A673 (cell line): ENCODE measurements at regions not wholly inside any gene's neighbourhood (a gene's known extent, or its start where the extent isn't known, plus 50 kb on each side); places are given as distances from the start of the nearest gene placed in this dataset.

Experiments used
- BruUV-seq: library from RNA; stranded (reverse); fragments of 400-500 nt; replicated peaks from 2 replicates; lab custom pipeline; 2021; lab: Mats Ljungman, UMichigan
- CTCF ChIA-PET: fragments of 300-600 bp; sonication (Branson Sonifier 250); formaldehyde crosslinking; loops from one replicate; lab custom pipeline; 2022; ENCODE audit warnings: antibody characterized with exemption; lab: Charles Lee
- POLR2A ChIA-PET: fragments of 300-600 bp; sonication (Branson Sonifier 250); formaldehyde crosslinking; loops from one replicate; lab custom pipeline; 2022; ENCODE audit warnings: antibody characterized with exemption; ENCODE audit not compliant: low non-redundant PET; lab: Charles Lee
- DNase-seq: peaks from one replicate; pipeline ENCODE4 v3.0.0-alpha.2; 2015; ENCODE audit warnings: low spot score
- H3K27ac ChIP-seq: fragments of 200-600 bp; sonication (generic); 2 replicates; pipeline ENCODE4 v1.5.1; 2016; ENCODE audit warnings: mixed run types, low read depth, mild to moderate bottlenecking, mixed read lengths, antibody characterized with exemption, low read length; ENCODE audit not compliant: poor library complexity, severe bottlenecking
- H3K27me3 ChIP-seq: fragments of 200-600 bp; sonication (generic); replicated peaks from 2 replicates; pipeline ENCODE4 v1.6.1; 2017; ENCODE audit warnings: mixed run types, low read depth, mild to moderate bottlenecking, mixed read lengths, antibody characterized with exemption, low read length; ENCODE audit not compliant: insufficient read depth, poor library complexity
- H3K36me3 ChIP-seq: fragments of 200-600 bp; sonication (generic); 2 replicates; pipeline ENCODE4 v1.6.1; 2016; ENCODE audit warnings: mixed run types, mild to moderate bottlenecking, mixed read lengths, antibody characterized with exemption, low read length; ENCODE audit not compliant: insufficient read depth, poor library complexity, severe bottlenecking
- H3K4me1 ChIP-seq: fragments of 200-600 bp; sonication (generic); 2 replicates; pipeline ENCODE4 v1.6.1; 2017; ENCODE audit warnings: mixed run types, mild to moderate bottlenecking, mixed read lengths, antibody characterized with exemption, low read length; ENCODE audit not compliant: insufficient read depth, poor library complexity, severe bottlenecking
- H3K4me3 ChIP-seq: fragments of 200-600 bp; sonication (generic); 2 replicates; pipeline ENCODE4 v1.5.1; 2016; ENCODE audit warnings: low read depth, mixed run types, mild to moderate bottlenecking, mixed read lengths, low read length; ENCODE audit not compliant: poor library complexity, severe bottlenecking
- H3K9me3 ChIP-seq: fragments of 200-600 bp; sonication (generic); 2 replicates; pipeline ENCODE4 v1.6.1; 2016; ENCODE audit warnings: mixed run types, low read depth, mild to moderate bottlenecking, mixed read lengths, antibody characterized with exemption, low read length; ENCODE audit not compliant: poor library complexity, severe bottlenecking
- EZH2 ChIP-seq: fragments of 200-600 bp; sonication (generic); IDR thresholded peaks from 2 replicates; pipeline ENCODE4 v1.6.1; 2017; ENCODE audit warnings: borderline replicate concordance, low read depth, mild to moderate bottlenecking, mixed read lengths, antibody characterized with exemption, low read length; ENCODE audit not compliant: poor library complexity, severe bottlenecking
- intact Hi-C: fragments of 100-400 bp; cut with micrococcal nuclease; formaldehyde crosslinking; loops from one replicate; pipeline ENCODE4 v1.10.0; 2022; ENCODE audit not compliant: unreplicated experiment
- TF ChIP-seq, protein P1 (sequence below): fragments of 300-800, 200-600 bp; sonication (generic); conservative IDR thresholded peaks from 2 replicates; pipeline ENCODE4 v1.5.1; 2017; ENCODE audit warnings: low read depth, mild to moderate bottlenecking, antibody characterized with exemption, low read length, moderate library complexity, mixed read lengths

DNA sequence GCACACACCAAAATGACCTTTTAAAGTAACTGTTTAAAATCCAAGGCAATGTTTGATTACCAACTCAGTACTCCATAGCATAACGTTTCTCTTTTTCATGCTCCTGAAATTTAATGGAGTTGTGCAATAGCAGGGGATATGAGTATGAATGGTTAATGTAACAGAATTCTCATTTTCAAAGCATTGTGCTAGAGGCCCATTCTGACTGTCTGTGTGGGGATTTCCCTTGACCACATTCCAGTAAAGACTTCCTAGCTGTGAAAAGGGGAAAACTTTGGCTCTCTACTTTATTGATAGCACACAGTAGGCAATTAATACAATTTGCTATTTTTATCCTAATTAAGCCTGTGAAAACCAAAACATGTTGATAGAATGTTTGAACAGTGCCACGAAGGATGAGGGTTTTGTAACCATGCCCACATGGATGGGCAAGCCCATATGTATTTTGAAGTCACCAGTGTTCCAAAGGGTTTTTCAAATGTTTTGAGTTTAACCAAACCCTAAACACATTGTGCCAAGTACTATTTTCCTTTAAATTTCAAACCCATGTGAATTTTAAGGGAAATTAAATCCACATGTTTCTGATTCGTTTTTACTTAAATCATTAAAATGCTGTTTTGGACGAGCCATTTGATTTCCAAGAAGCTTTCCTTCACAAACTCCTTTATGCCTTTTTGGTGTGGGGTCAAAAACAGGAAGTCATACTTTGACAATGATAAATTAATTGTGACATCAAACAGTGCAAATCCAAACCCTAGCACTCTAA is 261.2 kb downstream of the SHOX2 start:
- POLR2A ChIA-PET: no interaction called here
- H3K9me3 ChIP-seq: no peaks in the 10 kb centered on the region
- no peak overlapping the region for H3K4me3 ChIP-seq
- DNase-seq: no peak
- intact Hi-C loops: no loop called here
- H3K27me3 ChIP-seq: no peaks in the 10 kb centered on the region
- CTCF ChIA-PET: no interaction called here
- TF ChIP-seq EZH2: no peak
- TF ChIP-seq, protein P1, sequence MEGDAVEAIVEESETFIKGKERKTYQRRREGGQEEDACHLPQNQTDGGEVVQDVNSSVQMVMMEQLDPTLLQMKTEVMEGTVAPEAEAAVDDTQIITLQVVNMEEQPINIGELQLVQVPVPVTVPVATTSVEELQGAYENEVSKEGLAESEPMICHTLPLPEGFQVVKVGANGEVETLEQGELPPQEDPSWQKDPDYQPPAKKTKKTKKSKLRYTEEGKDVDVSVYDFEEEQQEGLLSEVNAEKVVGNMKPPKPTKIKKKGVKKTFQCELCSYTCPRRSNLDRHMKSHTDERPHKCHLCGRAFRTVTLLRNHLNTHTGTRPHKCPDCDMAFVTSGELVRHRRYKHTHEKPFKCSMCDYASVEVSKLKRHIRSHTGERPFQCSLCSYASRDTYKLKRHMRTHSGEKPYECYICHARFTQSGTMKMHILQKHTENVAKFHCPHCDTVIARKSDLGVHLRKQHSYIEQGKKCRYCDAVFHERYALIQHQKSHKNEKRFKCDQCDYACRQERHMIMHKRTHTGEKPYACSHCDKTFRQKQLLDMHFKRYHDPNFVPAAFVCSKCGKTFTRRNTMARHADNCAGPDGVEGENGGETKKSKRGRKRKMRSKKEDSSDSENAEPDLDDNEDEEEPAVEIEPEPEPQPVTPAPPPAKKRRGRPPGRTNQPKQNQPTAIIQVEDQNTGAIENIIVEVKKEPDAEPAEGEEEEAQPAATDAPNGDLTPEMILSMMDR: no peak
- H3K27ac ChIP-seq: no peak overlapping the region
- H3K4me1 ChIP-seq: peaks cover 4% of the 10 kb centered on the region
- no TSS peak for BruUV-seq
- H3K36me3 ChIP-seq: no peaks in the 10 kb centered on the region

DNA sequence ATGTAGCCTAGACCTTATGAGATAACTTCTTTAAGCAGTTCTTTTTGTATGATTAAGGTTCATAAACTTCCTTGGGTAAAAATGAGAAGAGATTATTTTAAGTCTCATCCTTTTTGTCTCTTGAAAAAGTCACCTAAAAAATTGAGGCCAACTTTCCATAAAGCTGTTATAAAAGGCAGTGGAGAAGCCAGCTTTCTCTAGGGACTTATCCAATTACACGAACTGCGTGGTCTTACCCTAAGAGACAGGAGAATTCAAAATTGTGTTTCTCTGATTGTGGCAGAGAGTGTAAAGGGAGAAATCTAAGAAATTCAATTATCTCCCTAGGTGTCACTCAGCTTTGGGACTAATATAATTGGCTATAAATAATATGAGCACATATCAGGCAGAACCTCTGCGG is 262.0 kb downstream of the SHOX2 start:
- Histone ChIP-seq H3K9me3 (no peaks in the 10 kb centered on the region), H3K4me1 (peaks cover 4% of the 10 kb centered on the region), H3K27ac (no peak overlapping the region), H3K36me3 (no peaks in the 10 kb centered on the region), H3K4me3 (no peak overlapping the region), H3K27me3 (no peaks in the 10 kb centered on the region)
- no TSS peak for BruUV-seq
- TF ChIP-seq EZH2: no peak
- TF ChIP-seq, protein P1: no peak
- intact Hi-C loops: no loop called here
- DNase-seq: no peak
- POLR2A ChIA-PET: no interaction called here
- CTCF ChIA-PET: no interaction called here

DNA sequence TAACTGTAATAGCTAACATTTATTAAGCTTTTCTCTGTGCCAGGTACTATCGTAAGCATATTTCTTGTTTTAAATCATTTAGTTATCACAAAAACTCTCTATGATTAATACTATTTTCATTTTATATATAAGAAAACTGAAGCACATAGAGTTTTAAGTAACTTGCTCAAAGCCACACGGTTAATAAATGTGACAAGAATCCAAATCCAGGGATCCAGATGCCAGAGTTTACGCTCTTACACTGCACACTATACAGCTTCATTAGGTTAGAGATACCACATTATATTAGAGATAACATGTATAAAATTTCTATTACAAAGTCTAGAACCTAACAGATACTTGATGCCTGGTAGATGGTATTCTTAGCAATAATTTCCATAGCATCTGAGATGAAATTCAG is 265.2 kb downstream of the SHOX2 start:
- Histone ChIP-seq H3K27me3 (no peaks in the 10 kb centered on the region), H3K4me1 (peaks cover 4% of the 10 kb centered on the region), H3K4me3 (no peak overlapping the region), H3K27ac (no peak overlapping the region), H3K9me3 (no peaks in the 10 kb centered on the region), H3K36me3 (no peaks in the 10 kb centered on the region)
- TF ChIP-seq, protein P1: no peak
- no peak for TF ChIP-seq EZH2
- no peak for DNase-seq
- ChIA-PET CTCF (no interaction called here), POLR2A (no interaction called here)
- BruUV-seq: no TSS peak
- intact Hi-C loops: no loop called here
